ENCODE measurements at regions not wholly inside any gene's neighbourhood (a gene's known extent, or its start where the extent isn't known, plus 50 kb on each side); places are given as distances from the start of the nearest gene placed in this dataset.

DNA sequence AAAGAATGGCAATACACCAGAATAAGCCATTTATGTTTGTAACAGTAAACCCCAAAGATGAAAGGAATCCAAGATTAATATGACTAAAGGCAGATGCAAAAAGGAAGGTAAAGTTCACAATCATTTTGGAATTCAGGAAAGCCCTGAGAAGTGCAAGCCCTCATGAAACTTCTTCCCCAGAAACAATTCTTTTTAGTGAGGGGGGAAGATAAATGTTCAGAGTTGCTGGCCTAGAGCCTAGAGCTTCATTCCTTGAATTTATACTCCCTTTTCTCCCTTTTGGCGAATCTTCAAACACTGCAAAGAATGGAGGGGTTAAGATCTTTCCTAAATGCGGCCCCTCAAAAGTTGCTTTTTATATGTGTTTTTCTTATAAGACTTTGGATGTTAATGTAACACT is 368.8 kb downstream of the MEIS1 start:
- DNase-seq = no peak

DNA sequence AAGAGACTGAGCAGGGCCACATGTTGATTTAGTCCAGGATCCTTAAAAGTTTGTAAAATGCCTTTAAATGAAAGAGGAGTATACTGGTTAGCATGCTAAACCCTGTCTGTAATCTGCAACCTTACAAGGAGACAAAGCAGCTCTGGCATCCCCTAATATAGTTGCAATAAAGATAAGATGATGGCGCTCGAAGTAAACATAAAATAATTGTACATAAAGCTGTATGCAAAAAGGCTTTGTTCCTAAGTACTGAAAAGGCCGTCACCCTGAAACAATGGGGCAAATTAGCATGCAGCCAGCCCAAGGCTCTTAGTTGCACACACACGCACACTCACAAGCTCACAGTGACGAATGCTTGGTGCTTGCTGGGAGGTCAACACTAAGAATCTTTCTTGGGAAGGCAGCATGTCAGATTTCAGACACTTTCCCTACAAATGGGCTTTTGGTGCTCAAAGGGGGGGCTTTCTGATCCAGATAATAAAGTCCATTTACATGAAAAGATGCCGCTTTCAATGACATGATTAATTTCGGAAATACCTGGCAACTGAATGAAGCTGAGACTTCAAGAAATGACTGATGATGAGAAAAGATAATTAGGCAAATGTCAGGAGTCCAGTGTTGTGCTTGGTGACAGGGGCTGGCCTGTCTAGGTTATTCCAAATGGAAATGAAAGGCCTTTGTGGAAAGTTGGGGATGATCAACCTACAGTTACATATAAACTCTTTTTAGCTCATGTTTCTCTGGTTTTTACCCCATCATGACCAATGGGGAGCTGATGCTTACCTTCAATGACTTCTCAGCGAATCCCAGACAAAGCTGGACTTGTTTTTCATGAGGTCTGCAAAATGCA is 370.3 kb downstream of the MEIS1 start:
- no peak for DNase-seq

DNA sequence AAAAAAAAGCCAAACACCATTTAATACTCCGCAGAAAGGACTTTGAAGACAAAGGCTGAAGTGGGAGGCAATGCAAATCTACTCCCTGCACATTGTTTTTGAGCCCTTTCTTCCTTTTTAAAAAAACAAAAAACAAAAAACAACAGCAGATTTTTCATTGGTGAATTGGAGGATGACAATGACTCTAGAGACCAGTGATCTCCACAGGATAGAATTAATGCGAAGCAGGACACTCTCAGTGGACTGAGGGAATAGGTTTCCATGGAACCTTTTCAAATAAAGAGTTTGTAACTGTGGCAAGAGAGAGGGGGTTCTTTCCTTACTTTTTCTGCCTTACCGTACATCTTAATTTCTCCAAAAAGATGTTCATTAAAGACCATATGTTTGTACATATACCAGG is 371.0 kb downstream of the MEIS1 start:
- DNase-seq = no peak

DNA sequence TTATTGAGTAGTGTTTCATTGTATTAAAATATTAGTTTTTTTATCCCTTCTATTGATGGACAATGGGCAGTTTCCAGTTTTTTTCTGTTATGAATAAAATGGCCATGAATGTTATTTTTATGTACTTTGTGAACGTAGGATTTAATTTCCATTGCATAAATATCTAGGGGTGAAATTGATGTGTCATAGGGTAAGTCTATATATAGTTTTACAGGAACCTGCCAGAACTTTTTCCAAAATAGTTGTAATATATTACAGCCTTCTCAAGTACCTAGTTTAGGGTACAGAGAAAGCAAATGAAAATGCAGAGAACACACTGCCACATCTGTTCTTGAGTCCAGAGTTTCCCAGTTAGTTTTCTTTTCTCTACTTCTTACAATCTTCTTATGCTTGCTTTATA is 378.6 kb downstream of the MEIS1 start:
- no peak for DNase-seq

DNA sequence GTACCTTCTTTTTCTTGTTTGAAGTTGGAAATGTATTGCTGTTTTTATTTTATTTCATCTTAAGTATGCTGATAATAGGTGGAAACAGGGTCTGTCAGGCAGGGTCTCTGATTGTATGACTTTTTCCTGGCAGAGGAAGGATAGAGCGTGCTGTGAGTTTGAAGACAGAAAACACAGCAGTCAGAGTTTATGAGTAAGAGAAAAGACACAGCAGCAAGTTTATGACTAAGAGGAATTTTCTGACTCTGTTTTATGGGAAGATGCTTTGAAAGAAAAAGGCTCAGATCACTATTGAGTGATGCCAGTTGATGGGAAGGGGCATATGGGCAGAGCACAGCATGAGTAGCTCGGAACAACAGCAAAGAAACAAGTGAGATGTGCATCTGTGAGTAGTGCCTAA is 379.1 kb downstream of the MEIS1 start:
- no peak for DNase-seq

DNA sequence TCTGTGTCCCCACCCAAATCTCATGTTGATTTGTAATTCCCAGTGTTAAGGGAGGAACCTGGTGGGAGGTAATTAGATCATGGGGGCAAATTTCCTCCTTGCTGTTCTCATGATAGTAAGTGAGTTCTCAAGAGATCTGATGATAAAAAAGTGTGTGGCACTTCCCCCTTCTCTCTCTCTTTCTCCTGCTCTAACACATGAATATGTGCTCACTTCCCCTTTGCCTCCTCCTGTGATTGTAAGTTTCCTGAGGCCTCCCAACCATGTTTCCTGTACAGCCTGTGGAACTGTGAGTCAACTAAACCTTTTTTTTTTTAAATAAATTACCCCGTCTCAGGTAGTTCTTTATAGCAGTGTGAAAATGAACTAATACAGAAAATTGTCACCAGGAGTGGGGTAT is 380.0 kb downstream of the MEIS1 start:
- no peak for DNase-seq

DNA sequence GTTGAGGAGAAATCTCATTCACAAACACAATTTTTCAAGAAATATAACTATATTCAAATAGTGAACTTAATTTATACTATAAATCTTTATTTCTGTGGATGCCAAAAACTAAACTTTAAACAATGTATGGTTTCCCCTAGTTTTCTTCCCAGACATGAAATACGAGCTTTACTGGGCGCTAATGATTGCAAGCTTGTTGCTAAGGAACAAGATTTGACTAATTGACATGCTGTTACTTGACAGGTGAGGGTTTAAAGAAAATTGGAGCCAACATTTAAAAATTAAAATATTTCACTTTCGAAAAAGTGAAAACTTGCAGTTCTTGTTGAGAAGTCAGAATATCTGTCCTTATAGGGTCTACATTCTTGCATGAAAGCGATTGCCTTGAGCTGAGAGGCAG is 381.0 kb downstream of the MEIS1 start:
- DNase-seq = no peak

DNA sequence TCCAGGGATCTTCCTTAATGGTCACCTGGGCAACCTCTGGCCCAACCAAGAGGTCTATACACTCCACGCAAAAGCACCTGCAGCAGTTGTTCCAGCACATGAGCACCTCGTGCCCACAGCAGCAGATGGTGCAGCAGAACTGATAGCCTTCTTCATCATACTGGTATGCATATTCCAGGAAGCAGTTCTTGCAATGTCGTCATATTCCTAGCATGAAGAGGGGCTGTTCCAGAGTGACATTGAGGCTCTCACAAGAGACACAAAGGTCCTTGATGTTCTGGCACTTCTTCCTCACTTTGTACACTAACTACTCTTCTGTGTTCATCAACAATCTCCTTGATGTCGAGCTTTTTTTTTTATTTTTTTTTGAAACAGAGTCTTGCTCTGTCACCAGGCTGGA is 386.2 kb downstream of the MEIS1 start:
- no peak for DNase-seq

DNA sequence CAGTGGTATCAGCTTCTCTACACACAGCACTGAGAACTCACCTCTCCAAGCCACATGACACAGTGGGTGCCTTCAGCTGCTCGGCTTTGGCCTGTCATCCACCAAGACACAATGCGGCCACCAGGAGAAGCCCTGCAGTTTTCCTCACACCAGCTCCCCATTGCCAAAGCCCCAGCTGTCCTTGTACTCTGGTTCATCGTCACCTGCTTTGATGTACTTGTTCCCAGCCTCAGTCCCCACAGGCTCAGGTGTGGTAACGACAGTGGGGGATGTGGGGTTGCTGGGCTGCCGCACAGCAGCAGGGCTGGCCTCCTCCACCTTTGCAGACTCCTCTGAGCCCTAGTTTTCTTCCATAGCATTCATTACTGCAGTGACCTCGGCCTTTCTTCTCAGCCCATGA is 387.3 kb downstream of the MEIS1 start:
- no peak for DNase-seq

DNA sequence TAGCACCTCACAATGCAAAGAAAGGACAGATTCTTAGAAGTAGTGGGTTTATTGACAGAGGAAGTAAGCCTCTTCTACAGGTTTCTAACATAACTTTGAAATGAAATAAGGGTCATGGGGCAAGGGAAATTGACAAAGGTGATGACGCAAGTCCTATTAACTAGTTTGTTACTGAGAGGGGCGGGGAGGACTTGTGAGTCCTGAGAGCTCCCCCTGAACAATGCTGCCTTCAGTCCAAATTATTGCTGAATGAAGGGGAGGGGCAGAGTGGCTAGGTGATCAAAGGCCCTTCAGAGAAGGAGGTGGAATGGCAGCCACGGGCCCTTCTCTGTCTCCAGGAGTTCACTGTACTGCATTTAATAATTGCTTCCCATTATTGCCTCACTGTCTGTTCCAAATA is 390.0 kb downstream of the MEIS1 start:
- DNase-seq = no peak

DNA sequence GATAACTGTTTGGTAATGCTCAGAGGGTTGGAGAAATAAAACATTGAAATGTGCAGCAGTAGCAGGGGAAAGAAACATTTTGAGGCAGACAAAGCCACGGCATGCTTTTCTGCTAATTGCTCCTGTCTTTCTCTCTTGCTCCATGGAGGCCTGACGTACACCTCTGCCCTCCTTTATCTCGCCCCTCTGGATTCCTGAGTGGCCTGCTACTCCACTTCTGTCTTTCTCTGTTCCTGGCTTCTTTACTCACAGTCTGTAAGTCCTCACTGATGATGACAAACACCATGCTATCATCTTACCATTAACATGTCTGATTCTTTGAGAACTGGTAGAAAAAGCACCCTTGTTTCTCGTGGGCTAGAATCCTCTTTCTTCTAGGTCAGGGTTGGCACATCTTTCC is 392.9 kb downstream of the MEIS1 start:
- DNase-seq = no peak

DNA sequence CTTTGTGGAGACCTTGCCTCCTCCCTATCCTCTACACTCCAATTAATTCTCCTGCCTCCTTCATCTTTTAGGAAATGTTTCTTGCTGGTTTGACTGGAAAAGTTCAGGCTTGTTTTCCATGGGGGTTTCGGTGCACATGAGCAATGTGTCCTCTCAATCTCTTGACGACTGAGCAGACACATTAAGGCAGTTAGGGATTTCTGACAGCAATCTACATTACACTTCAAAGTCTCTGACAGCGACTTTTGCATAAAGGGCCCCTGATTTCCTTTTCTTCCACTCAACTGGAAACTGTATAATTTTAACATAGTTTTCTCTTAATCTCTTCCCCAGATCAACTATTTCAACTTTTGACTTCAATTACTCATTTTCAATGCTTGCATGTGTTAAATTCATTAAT is 394.0 kb downstream of the MEIS1 start:
- DNase-seq = no peak

DNA sequence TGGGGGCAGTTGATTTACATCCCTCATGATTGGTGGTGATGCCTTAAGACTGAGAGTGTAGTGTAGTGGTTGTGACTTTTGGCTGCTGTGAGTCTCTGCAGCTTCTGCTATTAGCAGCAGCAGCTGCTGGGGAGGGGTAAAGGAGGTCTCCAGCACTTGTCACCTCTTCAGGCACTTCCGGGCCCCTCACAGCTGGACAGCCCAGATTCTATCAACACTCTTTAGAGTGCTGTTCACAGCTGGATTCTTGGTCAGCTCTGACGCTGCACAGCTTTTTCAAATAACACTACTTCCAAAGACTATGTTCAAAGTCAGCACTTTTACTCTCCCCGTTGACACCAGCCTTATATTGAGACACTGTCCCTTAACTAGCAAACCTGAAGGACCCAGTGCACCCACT is 396.0 kb downstream of the MEIS1 start:
- DNase-seq = no peak

DNA sequence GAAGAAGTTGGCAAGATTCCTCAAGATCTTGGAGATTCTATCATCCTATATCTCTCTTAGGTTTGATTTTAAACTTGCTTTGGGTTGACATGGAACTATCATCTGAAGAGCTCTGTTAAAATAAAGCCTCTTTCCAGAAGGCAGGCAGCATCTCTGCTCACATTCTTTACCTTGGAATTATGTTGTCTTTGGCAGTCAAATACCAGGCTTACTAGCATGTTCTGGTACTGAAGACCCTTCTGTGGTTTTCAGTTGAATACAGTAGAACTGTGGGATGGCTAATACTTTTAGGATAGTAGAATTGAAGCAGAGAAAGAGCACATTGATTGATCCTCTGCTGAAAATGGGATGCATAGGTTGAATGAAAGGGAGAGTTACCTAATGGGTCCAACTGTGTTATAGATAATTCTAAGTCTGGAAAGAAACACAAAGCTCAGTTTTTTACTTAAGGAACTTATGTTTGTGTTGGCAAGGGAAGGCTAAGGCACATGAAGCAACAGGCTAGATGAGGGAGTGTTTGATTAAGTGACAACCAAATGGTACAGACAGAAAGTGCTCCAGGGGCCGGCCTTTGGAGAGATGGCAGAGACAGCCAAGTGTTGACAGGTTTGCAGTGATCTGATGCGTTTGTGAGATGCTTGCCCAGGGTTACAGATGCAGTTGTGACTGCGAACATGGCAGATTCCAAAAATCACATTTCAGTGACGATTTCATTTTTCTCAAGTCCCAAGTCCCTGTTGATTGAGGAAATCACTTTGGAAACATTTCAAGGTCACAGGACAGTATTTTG is 397.9 kb downstream of the MEIS1 start:
- no peak for DNase-seq

DNA sequence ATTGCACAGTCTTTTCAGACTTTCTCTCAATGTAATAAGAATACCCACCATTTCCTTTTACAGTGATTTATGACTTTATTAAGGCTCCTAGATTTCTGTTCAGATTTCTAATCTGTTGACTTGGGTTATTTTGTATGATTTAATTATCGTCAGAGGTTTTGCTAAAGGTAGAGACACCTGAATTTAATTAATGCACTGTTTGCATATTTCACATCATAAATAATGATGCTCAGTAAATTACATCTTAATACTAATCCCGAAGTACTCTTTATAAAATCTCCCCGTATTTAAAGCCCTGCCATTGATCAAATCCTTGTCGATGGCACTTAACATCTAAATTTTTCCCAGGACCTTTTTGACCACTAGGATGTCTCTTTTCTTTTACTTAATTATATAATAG is 399.9 kb downstream of the MEIS1 start:
- DNase-seq = no peak

DNA sequence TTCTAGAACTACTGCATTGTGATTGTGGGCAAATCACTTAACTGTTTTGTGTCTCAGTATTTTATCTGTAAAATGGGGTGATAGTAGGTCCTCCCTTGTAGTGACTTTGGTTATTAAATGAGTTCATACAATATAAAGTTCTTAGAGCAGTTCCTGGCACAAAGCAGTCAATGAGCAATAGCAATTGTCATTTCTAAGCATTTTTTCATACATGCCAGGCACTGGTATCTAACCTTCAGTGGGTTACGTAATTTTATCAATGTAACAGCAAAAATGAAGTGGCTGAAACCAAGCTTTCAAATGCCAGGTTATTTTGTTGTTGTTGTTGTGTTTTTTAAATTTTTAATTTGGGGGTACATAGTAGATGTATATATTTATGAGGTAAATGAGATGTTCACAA is 401.9 kb downstream of the MEIS1 start:
- DNase-seq = no peak

DNA sequence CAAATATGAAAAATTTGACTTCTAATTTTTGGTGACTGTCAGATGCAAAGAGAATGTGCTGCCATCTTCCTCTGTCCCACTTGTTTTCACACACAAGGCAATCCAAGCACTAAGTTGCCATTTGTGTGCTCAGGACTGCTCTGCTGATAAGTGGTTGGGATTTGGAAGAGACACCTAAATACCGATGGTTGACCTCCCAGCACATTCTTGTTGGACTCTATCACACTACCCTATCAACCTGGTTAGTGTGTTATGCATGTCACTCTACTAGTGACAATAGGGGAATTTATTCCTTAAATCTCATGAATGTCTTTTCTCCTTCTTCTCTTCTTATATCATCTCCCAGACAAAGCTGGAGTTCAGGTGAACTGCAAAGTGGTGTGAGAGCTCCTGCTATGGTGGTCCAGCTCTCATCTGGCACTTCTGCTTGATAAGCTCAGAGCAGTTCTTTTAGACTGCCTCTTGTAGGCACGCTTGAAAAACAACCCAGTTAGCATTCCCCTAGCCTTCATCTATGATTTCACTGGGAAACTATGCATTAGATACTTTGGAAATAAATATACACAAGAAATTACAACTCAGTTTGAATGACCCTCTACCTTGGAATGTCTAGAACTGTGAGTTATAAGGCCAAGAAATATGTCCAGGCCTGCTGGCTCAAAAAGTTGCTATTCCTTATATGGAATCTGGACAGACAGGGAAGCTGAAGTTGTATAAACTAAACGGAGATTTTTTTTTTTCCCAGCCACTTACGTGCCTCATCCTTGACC is 404.8 kb downstream of the MEIS1 start:
- DNase-seq = no peak

DNA sequence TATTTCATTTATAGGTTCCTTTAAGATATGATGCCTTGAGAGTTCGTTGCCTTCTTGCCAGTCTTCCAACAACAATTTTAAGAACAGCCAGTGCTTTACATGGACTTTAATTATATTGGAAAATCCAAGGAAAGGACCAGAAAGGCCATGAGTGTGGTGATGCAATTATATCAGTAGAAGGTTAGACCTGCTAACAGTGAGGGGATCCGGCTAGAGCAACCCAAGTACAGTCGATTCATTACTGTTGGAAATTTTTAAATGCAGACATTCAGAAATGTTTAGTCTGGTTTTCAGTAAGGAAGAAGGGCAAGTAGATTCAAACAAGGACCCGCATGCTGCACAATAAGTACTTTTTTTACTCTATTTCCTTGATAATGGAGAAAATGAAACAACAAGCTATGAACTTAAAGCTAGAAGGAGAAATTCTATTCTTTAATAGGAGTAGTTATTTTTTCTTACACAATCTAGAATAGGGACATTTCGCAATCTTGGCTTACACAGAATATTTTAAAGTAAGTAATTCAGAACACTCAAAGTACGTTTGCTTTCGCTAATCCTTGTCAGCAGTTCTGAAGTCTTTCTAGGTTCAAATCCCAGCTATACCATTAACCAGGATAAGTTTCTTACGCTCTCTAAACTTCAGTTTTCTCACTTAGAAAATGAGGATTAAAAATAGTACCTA is 405.5 kb downstream of the MEIS1 start:
- no peak for DNase-seq

DNA sequence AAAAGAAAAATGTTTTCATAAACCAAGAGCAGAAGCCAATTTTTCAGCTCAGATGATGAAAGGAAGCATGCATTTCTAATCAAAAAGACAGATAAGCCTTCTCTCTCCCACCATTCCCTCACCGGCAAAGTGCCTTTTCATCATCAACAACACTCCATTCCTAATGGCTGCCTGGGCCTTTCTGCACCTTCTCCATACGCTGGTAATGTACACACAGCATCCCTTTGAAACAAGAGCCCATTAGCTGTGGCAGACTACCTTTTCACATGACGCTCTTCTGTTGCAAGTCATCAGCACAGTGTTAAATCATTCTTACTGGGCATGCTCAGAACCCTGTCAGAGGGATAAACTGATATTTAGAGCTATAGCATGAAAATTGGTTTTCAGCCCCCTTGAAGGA is 408.9 kb downstream of the MEIS1 start:
- DNase-seq = no peak

DNA sequence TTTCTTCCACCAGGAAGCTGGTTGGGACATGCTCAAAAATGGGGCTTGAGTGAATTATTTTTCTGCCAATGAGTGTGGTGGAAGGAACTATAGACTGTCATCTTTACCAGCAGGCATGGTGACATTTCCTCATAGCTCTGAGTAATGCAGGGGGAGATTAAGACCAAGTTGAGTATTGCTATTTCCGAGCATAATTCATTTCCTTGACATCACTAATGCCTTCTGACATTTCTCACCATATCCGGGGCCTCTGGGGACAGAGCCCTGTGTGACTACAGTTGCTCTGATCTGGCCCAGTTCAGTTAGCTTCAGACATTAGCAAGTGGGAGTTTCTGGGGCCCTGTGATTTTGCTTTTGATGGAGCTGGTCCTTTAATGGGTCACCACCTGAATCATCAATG is 410.4 kb downstream of the MEIS1 start:
- no peak for DNase-seq

DNA sequence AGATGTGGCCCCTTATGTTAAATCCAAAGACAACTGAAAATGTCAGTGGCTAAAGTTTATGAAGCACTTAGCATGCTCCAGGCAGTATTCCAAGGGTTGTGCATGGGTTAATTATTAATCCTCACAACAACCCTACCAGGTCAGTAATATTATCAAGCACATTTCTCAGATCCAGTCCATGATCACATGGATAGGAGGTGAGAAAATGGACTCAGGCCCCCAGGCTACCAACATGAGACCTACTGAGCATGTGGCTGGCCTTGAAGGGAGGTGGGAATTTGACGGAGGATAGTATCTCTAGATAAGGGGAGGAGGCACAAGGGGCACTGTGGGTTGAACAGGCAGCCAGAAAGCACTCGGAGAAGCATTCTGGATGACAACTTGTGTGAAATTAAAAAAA is 412.0 kb downstream of the MEIS1 start:
- no peak for DNase-seq

DNA sequence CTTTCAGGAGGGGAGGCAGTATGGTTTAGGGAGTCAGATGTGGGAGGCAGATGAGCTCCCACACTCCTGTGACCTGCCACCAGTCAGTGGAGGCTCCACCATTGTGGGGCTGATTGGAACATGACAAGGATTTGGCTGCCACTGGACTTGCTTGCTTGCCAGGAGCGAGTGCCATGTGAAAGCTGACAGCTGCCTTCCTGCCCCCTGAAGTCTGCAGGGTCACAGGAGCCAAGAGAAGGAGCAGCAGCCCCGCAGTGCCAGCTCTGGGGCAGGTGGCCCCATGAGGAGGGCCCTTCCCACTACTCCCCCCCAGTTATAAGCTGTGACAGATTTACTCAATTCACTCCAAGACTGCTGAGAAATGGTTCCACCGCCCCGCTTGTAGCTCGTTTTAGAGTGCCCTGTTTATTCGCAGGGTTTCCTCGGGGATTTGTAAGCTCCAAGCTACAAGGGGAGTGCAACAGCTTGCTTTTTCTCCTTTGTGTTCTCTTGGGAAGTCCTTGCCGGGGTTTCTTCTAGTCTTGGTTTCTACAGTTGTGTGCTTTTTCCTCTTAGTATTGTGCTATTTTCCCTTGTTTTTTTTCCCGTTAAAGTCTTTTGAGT is 414.3 kb downstream of the MEIS1 start:
- no peak for DNase-seq

DNA sequence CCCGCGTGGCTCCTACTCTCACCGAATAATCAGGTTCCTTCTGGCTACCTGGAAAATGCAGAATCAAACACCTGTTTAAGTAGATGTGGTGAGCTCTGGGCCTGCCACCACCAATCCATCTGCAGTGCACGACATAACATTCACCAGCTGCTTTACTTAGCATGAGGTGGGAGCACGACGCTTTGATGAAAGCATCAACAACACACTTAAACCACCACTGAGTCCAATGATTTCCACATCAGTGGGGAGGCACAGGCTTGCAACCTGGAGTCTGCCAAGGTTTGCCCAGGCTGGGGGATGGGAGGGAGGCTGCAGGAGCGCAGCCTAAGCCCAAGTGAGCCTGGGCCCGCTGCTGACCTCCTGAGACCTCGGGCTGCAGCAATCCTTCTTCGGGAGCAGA is 415.5 kb downstream of the MEIS1 start:
- no peak for DNase-seq
